Fibroblast of lung (primary cell): ENCODE measurements at regions not wholly inside any gene's neighbourhood (a gene's known extent, or its start where the extent isn't known, plus 50 kb on each side); places are given as distances from the start of the nearest gene placed in this dataset.
A peak's percentile ranks its signal among the peaks of the same experiment; 100 is the strongest.

ENCODE experiments used
- DNase-seq, 2 donors: peaks; one replicate each; pipeline versions ENCODE4 v3.0.0 to v3.0.0-alpha.2; 2010; ENCODE audit warnings: low read depth in 2 of 2
- H2AFZ ChIP-seq: 2 replicates; pipeline ENCODE4 v1.5.1; 2012; ENCODE audit warnings: low read length, control low read depth, inconsistent platforms
- H3K27ac ChIP-seq: 2 replicates; pipeline ENCODE4 v1.5.1; 2011; ENCODE audit warnings: low read length, control low read depth; ENCODE audit not compliant: insufficient read depth
- H3K27me3 ChIP-seq: 2 replicates; pipeline ENCODE4 v1.5.1; 2011; ENCODE audit warnings: mild to moderate bottlenecking, low read length; ENCODE audit not compliant: control insufficient read depth, insufficient read depth
- H3K36me3 ChIP-seq: 2 replicates; pipeline ENCODE4 v1.5.1; 2011; ENCODE audit warnings: low read length; ENCODE audit not compliant: control insufficient read depth, insufficient read depth
- H3K4me1 ChIP-seq: 2 replicates; pipeline ENCODE4 v1.5.1; 2011; ENCODE audit warnings: low read length; ENCODE audit not compliant: control insufficient read depth, insufficient read depth; ENCODE audit errors: extremely low read depth
- H3K4me2 ChIP-seq: 2 replicates; pipeline ENCODE4 v1.5.1; 2011; ENCODE audit warnings: low read length, control low read depth; ENCODE audit not compliant: insufficient read depth; ENCODE audit errors: extremely low read depth
- H3K4me3 ChIP-seq, 4 experiments: fragments of 200-600 bp in 1 of 4; sonication (generic) in 1 of 4; replicated peaks in 1 of 4; 2 replicates each; pipeline ENCODE4 v1.5.1; 2011 to 2016; ENCODE audit warnings: low read length in 4 of 4, low read depth in 3 of 4, mild to moderate bottlenecking in 3 of 4, control low read depth in 2 of 4, inconsistent platforms in 1 of 4, mixed read lengths in 1 of 4; ENCODE audit not compliant: insufficient read depth in 1 of 4; ENCODE audit errors: control extremely low read depth in 1 of 4
- H3K79me2 ChIP-seq: 2 replicates; pipeline ENCODE4 v1.5.1; 2012; ENCODE audit warnings: mild to moderate bottlenecking, low read length, inconsistent platforms; ENCODE audit not compliant: control insufficient read depth, insufficient read depth
- H3K9ac ChIP-seq: 2 replicates; pipeline ENCODE4 v1.5.1; 2011; ENCODE audit warnings: mild to moderate bottlenecking, low read length, control low read depth; ENCODE audit not compliant: insufficient read depth
- H3K9me3 ChIP-seq: 2 replicates; pipeline ENCODE4 v1.5.1; 2012; ENCODE audit warnings: low read depth, low read length; ENCODE audit not compliant: control insufficient read depth, insufficient read depth
- H4K20me1 ChIP-seq: 2 replicates; pipeline ENCODE4 v1.5.1; 2011; ENCODE audit warnings: low read length; ENCODE audit not compliant: control insufficient read depth, insufficient read depth; ENCODE audit errors: extremely low read depth
- EZH2 ChIP-seq: IDR thresholded peaks from 2 replicates; pipeline ENCODE4 v1.5.1; 2012; ENCODE audit warnings: low read length, control low read depth, mild to moderate bottlenecking; ENCODE audit errors: missing control alignments
- TF ChIP-seq, protein P1 (sequence below), 2 donors: IDR thresholded peaks in 1 of 2; conservative IDR thresholded peaks in 1 of 2; 1 replicate in 1 of 2; 2 replicates in 1 of 2; pipeline ENCODE4 v1.5.1; 2011 to 2012; ENCODE audit warnings: low read length in 2 of 2, control low read depth in 1 of 2, inconsistent platforms in 1 of 2, low read depth in 1 of 2, mild to moderate bottlenecking in 1 of 2

- Histone ChIP-seq H3K9me3 (no peaks in the 10 kb centered on the region), H3K4me1 (peaks cover 44% of the 10 kb centered on the region), H3K27me3 (no peaks in the 10 kb centered on the region), H4K20me1 (no peaks in the 10 kb centered on the region), H3K36me3 (no peaks in the 10 kb centered on the region), H3K27ac (no peak overlapping the region), H3K4me3 (no peak overlapping the region), H3K79me2 (no peaks in the 10 kb centered on the region), H3K9ac (no peak overlapping the region), H2AFZ (no peak overlapping the region), H3K4me2 (no peak overlapping the region)
- no peak for DNase-seq
- TF ChIP-seq, protein P1, sequence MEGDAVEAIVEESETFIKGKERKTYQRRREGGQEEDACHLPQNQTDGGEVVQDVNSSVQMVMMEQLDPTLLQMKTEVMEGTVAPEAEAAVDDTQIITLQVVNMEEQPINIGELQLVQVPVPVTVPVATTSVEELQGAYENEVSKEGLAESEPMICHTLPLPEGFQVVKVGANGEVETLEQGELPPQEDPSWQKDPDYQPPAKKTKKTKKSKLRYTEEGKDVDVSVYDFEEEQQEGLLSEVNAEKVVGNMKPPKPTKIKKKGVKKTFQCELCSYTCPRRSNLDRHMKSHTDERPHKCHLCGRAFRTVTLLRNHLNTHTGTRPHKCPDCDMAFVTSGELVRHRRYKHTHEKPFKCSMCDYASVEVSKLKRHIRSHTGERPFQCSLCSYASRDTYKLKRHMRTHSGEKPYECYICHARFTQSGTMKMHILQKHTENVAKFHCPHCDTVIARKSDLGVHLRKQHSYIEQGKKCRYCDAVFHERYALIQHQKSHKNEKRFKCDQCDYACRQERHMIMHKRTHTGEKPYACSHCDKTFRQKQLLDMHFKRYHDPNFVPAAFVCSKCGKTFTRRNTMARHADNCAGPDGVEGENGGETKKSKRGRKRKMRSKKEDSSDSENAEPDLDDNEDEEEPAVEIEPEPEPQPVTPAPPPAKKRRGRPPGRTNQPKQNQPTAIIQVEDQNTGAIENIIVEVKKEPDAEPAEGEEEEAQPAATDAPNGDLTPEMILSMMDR (conservative IDR thresholded peaks at IDR 0.05 in 1 of 2, IDR thresholded peaks at IDR 0.05 in 1 of 2; ENCODE audit: low read depth in 1 of 2, low read length in 2 of 2): no peak
- TF ChIP-seq EZH2: no peak
Observed at GRCh38 chr20:50282592-50283241, 92.1 kb downstream of the CEBPB start.

- Histone ChIP-seq H3K9me3 (no peaks in the 10 kb centered on the region), H3K27ac (peak overlapping the region; percentile 84), H3K9ac (no peak overlapping the region), H3K36me3 (no peaks in the 10 kb centered on the region), H3K79me2 (no peaks in the 10 kb centered on the region), H3K4me3 (no peak overlapping the region), H3K27me3 (no peaks in the 10 kb centered on the region), H2AFZ (no peak overlapping the region), H3K4me1 (peaks cover 45% of the 10 kb centered on the region), H3K4me2 (no peak overlapping the region), H4K20me1 (no peaks in the 10 kb centered on the region)
- TF ChIP-seq, protein P1 (conservative IDR thresholded peaks at IDR 0.05 in 1 of 2, IDR thresholded peaks at IDR 0.05 in 1 of 2; ENCODE audit: low read depth in 1 of 2, low read length in 2 of 2): no peak
- TF ChIP-seq EZH2: no peak
- DNase-seq: no peak
Observed at GRCh38 chr20:50283370-50283769, 92.7 kb downstream of the CEBPB start.

DNA sequence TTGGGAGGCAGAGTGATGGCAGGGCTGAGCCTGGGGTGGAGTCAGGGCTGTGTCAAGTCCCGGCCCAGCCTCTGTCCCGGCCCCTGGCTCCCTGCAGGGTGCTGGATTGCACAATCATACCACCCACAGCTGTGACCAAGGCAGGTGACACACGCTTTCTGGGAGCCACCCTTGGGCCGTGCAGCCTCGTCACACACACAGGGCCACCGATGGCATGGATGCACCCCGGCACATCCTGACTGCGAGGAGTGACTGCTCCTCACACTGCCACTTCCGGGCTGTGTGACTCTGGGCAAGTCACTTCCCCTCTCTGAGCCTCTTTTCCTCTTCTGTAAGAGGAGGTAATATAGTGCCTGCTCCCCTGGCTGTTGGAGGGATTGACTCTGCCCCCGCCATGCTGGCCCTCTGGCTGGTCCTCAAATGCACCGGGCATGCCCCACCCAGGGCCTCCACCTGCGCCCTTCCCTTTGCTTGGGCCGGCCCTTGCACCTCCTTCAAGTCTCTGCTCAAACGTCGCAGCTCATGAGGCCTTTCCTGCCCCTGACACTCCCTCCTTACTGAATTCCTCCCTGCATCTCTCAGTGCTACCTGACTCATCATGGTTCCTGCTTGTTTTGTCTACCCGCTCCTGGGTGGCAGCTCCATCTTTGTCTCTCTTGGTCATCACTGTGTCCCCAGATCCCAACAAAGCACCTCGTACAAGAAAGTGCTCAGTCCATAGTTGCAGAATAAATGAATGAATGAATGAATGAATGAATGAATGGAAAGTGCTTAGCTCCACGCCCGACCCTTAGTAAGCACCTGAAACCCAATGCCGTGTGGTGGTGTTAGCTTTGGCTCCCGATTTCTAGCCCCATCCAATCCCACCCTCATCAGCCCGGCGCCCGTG lies 93.5 kb downstream of the CEBPB start:
- H3K9ac ChIP-seq: peak overlapping the region; percentile 46
- no peaks in the 10 kb centered on the region for H4K20me1 ChIP-seq
- H3K27ac ChIP-seq: peak overlapping the region; percentile 84
- peak in 1 of 2 donors; percentile 69 for DNase-seq
- TF ChIP-seq EZH2: no peak
- TF ChIP-seq, protein P1 (conservative IDR thresholded peaks at IDR 0.05 in 1 of 2, IDR thresholded peaks at IDR 0.05 in 1 of 2; ENCODE audit: low read depth in 1 of 2, low read length in 2 of 2): no peak
- no peak overlapping the region for H3K4me2 ChIP-seq
- H3K79me2 ChIP-seq: no peaks in the 10 kb centered on the region
- no peaks in the 10 kb centered on the region for H3K36me3 ChIP-seq
- no peaks in the 10 kb centered on the region for H3K9me3 ChIP-seq
- H3K27me3 ChIP-seq: no peaks in the 10 kb centered on the region
- H3K4me3 ChIP-seq: no peak overlapping the region
- no peak overlapping the region for H2AFZ ChIP-seq
- peaks cover 41% of the 10 kb centered on the region for H3K4me1 ChIP-seq
